Bronchial epithelial cell (primary cell): ENCODE measurements at regions not wholly inside any gene's neighbourhood (a gene's known extent, or its start where the extent isn't known, plus 50 kb on each side); places are given as distances from the start of the nearest gene placed in this dataset.
"Not testable (repeated sequence)": the region's sequence is repeated elsewhere in the genome, so short reads cannot be mapped to it uniquely, and the experiment has no call there.

ENCODE experiments used
- DNase-seq: peaks from one replicate; pipeline ENCODE4 v3.0.0-alpha.2; 2010; ENCODE audit warnings: low read depth
- FAIRE-seq: peaks from 2 replicates; lab custom pipeline; 2011; peaks lifted over from hg19 to GRCh38; lab: Jason Lieb, UNC
- H3K27me3 ChIP-seq: 2 replicates; pipeline ENCODE4 v1.5.1; 2011; ENCODE audit warnings: low read length; ENCODE audit not compliant: control insufficient read depth, insufficient read depth
- H3K36me3 ChIP-seq: 2 replicates; pipeline ENCODE4 v1.5.1; 2011; ENCODE audit warnings: low read length; ENCODE audit not compliant: control insufficient read depth, insufficient read depth
- H3K4me3 ChIP-seq: 2 replicates; pipeline ENCODE4 v1.5.1; 2011; ENCODE audit warnings: mild to moderate bottlenecking, low read depth, low read length, control low read depth
- TF ChIP-seq, protein P1 (sequence below): IDR thresholded peaks from 2 replicates; pipeline ENCODE4 v1.5.1; 2011; ENCODE audit warnings: mild to moderate bottlenecking, moderate library complexity, low read length, control low read depth, inconsistent platforms; ENCODE audit not compliant: insufficient read depth, severe bottlenecking

- FAIRE-seq (no peak), DNase-seq (no peak)
- Histone ChIP-seq H3K27me3 (no peaks in the 10 kb centered on the region), H3K4me3 (no peak overlapping the region), H3K36me3 (no peaks in the 10 kb centered on the region)
- TF ChIP-seq, protein P1, sequence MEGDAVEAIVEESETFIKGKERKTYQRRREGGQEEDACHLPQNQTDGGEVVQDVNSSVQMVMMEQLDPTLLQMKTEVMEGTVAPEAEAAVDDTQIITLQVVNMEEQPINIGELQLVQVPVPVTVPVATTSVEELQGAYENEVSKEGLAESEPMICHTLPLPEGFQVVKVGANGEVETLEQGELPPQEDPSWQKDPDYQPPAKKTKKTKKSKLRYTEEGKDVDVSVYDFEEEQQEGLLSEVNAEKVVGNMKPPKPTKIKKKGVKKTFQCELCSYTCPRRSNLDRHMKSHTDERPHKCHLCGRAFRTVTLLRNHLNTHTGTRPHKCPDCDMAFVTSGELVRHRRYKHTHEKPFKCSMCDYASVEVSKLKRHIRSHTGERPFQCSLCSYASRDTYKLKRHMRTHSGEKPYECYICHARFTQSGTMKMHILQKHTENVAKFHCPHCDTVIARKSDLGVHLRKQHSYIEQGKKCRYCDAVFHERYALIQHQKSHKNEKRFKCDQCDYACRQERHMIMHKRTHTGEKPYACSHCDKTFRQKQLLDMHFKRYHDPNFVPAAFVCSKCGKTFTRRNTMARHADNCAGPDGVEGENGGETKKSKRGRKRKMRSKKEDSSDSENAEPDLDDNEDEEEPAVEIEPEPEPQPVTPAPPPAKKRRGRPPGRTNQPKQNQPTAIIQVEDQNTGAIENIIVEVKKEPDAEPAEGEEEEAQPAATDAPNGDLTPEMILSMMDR, result no peak
Observed at GRCh38 chr7:29626730-29627129, 63.1 kb downstream of the PRR15 start.

GRCh38 chr7:29627631-29628030, 64.0 kb downstream of the PRR15 start:
- no peak overlapping the region for H3K4me3 ChIP-seq
- no peak for DNase-seq
- H3K36me3 ChIP-seq, result no peaks in the 10 kb centered on the region
- H3K27me3 ChIP-seq, result no peaks in the 10 kb centered on the region
- no peak for FAIRE-seq
- TF ChIP-seq, protein P1, result no peak

DNA sequence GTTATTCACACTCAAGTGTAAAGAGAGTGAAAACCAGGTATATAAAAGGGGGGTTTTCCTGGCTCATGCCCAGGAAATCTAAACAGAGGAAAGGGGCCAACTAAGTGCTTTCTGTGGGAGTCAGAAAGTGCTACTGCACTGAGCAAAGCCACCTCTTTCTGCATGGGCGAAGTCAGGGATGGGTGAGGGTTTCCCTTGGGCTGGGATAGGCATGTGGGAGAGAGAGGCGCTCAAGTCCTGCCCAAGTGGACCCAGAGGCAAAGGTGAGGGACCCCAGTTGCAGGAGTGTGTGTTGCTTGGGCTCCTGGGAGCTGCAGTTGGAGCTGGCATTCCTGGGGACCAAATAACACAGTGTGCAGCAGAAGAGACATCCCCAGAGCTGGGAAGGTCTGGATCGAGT, 65.9 kb downstream of the PRR15 start:
- TF ChIP-seq, protein P1, result no peak
- no peaks in the 10 kb centered on the region for H3K36me3 ChIP-seq
- FAIRE-seq (no peak), DNase-seq (no peak)
- H3K4me3 ChIP-seq, result no peak overlapping the region
- H3K27me3 ChIP-seq, result no peaks in the 10 kb centered on the region

DNA sequence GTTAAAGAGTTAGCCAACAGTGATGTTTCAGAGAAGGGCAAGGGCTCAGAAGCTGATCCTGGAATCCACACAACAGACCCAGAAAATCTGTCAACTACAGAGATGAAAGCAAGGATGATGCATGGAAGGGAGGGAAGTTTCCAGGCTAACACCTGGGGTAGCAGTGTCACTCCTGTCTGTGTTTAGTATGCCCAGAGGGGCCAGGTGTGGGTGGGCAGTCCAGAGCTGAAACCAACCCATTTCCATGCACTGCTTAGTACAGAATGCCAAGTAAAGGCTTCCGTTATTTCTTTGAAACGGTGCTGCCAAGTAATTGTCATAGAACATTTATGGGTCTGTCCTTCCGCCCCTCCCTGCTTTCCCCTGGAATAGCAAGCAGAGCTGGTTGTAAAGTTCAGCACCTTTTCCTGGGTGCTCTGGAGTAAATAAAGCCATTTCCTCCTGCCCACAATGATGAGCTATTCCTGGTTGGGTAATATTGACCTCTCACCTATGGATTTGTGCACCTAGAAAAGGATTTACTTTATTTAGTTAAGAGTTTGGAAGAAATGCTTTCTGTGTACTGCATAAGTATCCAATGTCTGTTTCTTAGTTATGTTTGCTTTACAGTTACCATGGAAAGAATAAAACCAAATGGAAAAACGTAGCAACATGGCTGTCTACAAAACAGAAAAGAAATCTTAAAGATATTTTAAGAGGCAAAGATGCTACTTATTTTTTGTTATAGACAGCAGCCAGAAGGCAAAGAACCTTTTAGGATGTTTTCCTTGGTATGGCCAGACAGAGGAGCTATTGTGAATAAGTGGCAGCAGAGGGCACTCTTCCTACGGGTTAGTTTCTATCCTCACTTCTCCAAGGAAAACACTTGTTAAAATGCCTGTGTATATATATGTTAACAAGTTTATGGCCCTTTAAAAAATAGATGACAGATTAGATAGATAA, 71.7 kb downstream of the PRR15 start:
- TF ChIP-seq, protein P1, result peak; percentile 47
- H3K36me3 ChIP-seq, H3K4me3 ChIP-seq, FAIRE-seq, H3K27me3 ChIP-seq: not testable (repeated sequence)
- peak; percentile 41 for DNase-seq

GRCh38 chr7:29636009-29636351, 72.3 kb downstream of the PRR15 start:
- Histone ChIP-seq H3K4me3 (no peak overlapping the region), H3K36me3 (no peaks in the 10 kb centered on the region), H3K27me3 (no peaks in the 10 kb centered on the region)
- FAIRE-seq (no peak), DNase-seq (no peak)
- TF ChIP-seq, protein P1, result no peak
